ENCODE measurements at regions not wholly inside any gene's neighbourhood (a gene's known extent, or its start where the extent isn't known, plus 50 kb on each side); places are given as distances from the start of the nearest gene placed in this dataset.

- no peak for TF ChIP-seq CTCF (IDR thresholded peaks at IDR 0.05)
- no peak for DNase-seq
- Histone ChIP-seq H3K27ac (no peak overlapping the region), H3K9me3 (no peaks in the 10 kb centered on the region), H3K27me3 (no peaks in the 10 kb centered on the region), H3K36me3 (no peaks in the 10 kb centered on the region), H3K4me1 (no peaks in the 10 kb centered on the region), H3K4me3 (no peak overlapping the region)
- intact Hi-C loops (cut with DNase I; ENCODE audit: low total_unique reads): no loop called here
Observed at GRCh38 chrX:20971250-20971649, 403.0 kb upstream of the CNKSR2 start.

- intact Hi-C loops (cut with DNase I; ENCODE audit: low total_unique reads): no loop called here
Observed at GRCh38 chrX:20969565-20969964, 404.7 kb upstream of the CNKSR2 start.

GRCh38 chrX:20968996-20969395 is 405.2 kb upstream of the CNKSR2 start:
- intact Hi-C loops (cut with DNase I; ENCODE audit: low total_unique reads): no loop called here
- Histone ChIP-seq H3K4me3 (no peak overlapping the region), H3K4me1 (no peaks in the 10 kb centered on the region), H3K27ac (no peak overlapping the region), H3K9me3 (no peaks in the 10 kb centered on the region), H3K36me3 (no peaks in the 10 kb centered on the region), H3K27me3 (no peaks in the 10 kb centered on the region)
- no peak for DNase-seq
- no peak for TF ChIP-seq CTCF (IDR thresholded peaks at IDR 0.05)
- no peak for TF ChIP-seq POLR2A (IDR thresholded peaks at IDR 0.05)

More at GRCh38 chrX:20969565-20969964, 404.7 kb upstream of the CNKSR2 start:
- Histone ChIP-seq H3K9me3 (no peaks in the 10 kb centered on the region), H3K27me3 (no peaks in the 10 kb centered on the region), H3K36me3 (no peaks in the 10 kb centered on the region), H3K4me1 (no peaks in the 10 kb centered on the region), H3K27ac (no peak overlapping the region), H3K4me3 (no peak overlapping the region)
- TF ChIP-seq POLR2A (IDR thresholded peaks at IDR 0.05) (no peak), CTCF (IDR thresholded peaks at IDR 0.05) (no peak)
- no peak for DNase-seq

- no peak overlapping the region for H3K27ac ChIP-seq
- H3K4me1 ChIP-seq: no peaks in the 10 kb centered on the region
- intact Hi-C loops (cut with DNase I; ENCODE audit: low total_unique reads): no loop called here
- no peaks in the 10 kb centered on the region for H3K36me3 ChIP-seq
- H3K4me3 ChIP-seq: no peak overlapping the region
- TF ChIP-seq CTCF (IDR thresholded peaks at IDR 0.05) (no peak), POLR2A (IDR thresholded peaks at IDR 0.05) (no peak)
- DNase-seq: no peak
- no peaks in the 10 kb centered on the region for H3K27me3 ChIP-seq
- H3K9me3 ChIP-seq: no peaks in the 10 kb centered on the region
Observed at GRCh38 chrX:20967725-20968124, 406.5 kb upstream of the CNKSR2 start.

- intact Hi-C loops (cut with DNase I; ENCODE audit: low total_unique reads): no loop called here
- Histone ChIP-seq H3K36me3 (no peaks in the 10 kb centered on the region), H3K9me3 (no peaks in the 10 kb centered on the region), H3K4me3 (no peak overlapping the region), H3K27me3 (no peaks in the 10 kb centered on the region), H3K4me1 (no peaks in the 10 kb centered on the region), H3K27ac (no peak overlapping the region)
- DNase-seq: no peak
- no peak for TF ChIP-seq POLR2A (IDR thresholded peaks at IDR 0.05)
- TF ChIP-seq CTCF (IDR thresholded peaks at IDR 0.05): no peak
Observed at GRCh38 chrX:20965270-20966044, 408.8 kb upstream of the CNKSR2 start.
